ENCODE measurements at regions not wholly inside any gene's neighbourhood (a gene's known extent, or its start where the extent isn't known, plus 50 kb on each side); places are given as distances from the start of the nearest gene placed in this dataset.
"Not testable (repeated sequence)": the region's sequence is repeated elsewhere in the genome, so short reads cannot be mapped to it uniquely, and the experiment has no call there.

GRCh38 chr1:183753464-183753891 is 51.4 kb upstream of the RGL1 start:
- TF ChIP-seq CTCF (conservative IDR thresholded peaks at IDR 0.05) = no peak
- no peak for TF ChIP-seq ZFX (IDR thresholded peaks at IDR 0.05)
- no peak overlapping the region for H3K27ac ChIP-seq

GRCh38 chr1:183744132-183744913 is 60.6 kb upstream of the RGL1 start:
- H3K27ac ChIP-seq = no peak overlapping the region
- TF ChIP-seq CTCF (conservative IDR thresholded peaks at IDR 0.05) (no peak), ZFX (IDR thresholded peaks at IDR 0.05) (no peak)

GRCh38 chr1:183742355-183742754 is 62.6 kb upstream of the RGL1 start:
- TF ChIP-seq ZFX (IDR thresholded peaks at IDR 0.05) (no peak), CTCF (conservative IDR thresholded peaks at IDR 0.05) (no peak)
- H3K27ac ChIP-seq = no peak overlapping the region

GRCh38 chr1:183739741-183740271 is 65.1 kb upstream of the RGL1 start:
- H3K27ac ChIP-seq = no peak overlapping the region
- no peak for TF ChIP-seq ZFX (IDR thresholded peaks at IDR 0.05)
- TF ChIP-seq CTCF (conservative IDR thresholded peaks at IDR 0.05) = no peak

- no peak for TF ChIP-seq ZFX (IDR thresholded peaks at IDR 0.05)
- TF ChIP-seq CTCF (conservative IDR thresholded peaks at IDR 0.05) = no peak
- H3K27ac ChIP-seq = no peak overlapping the region
Measured at GRCh38 chr1:183739082-183739481, 65.8 kb upstream of the RGL1 start.

GRCh38 chr1:183737916-183738315 is 67.0 kb upstream of the RGL1 start:
- not testable (repeated sequence) for H3K27ac ChIP-seq

- no peak overlapping the region for H3K27ac ChIP-seq
- TF ChIP-seq CTCF (conservative IDR thresholded peaks at IDR 0.05) (no peak), ZFX (IDR thresholded peaks at IDR 0.05) (no peak)
Measured at GRCh38 chr1:183736343-183736742, 68.6 kb upstream of the RGL1 start.

Data from C4-2B (cell line).